ENCODE measurements at regions not wholly inside any gene's neighbourhood (a gene's known extent, or its start where the extent isn't known, plus 50 kb on each side); places are given as distances from the start of the nearest gene placed in this dataset.
A peak's percentile ranks its signal among the peaks of the same experiment; 100 is the strongest.

GRCh38 chr5:56339732-56340131 is 106.6 kb upstream of the ANKRD55 start:
- no peak for DNase-seq

GRCh38 chr5:56337715-56338319 is 104.7 kb upstream of the ANKRD55 start:
- DNase-seq, result no peak

GRCh38 chr5:56335212-56335611 is 102.1 kb upstream of the ANKRD55 start:
- no peak for DNase-seq

- DNase-seq, result no peak
These were observed 97.7 kb upstream of the ANKRD55 start for GRCh38 chr5:56330806-56331205.

- no peak for DNase-seq
These were observed 97.0 kb upstream of the ANKRD55 start for GRCh38 chr5:56330167-56330566.

GRCh38 chr5:56329652-56330051 is 96.5 kb upstream of the ANKRD55 start:
- DNase-seq, result peak; percentile 11

GRCh38 chr5:56328753-56329560 is 95.8 kb upstream of the ANKRD55 start:
- peak; percentile 74 for DNase-seq

GRCh38 chr5:56327809-56328208 is 94.7 kb upstream of the ANKRD55 start:
- DNase-seq, result peak; percentile 84

GRCh38 chr5:56326770-56327169 is 93.6 kb upstream of the ANKRD55 start:
- no peak for DNase-seq

- no peak for DNase-seq
These were observed 93.0 kb upstream of the ANKRD55 start for GRCh38 chr5:56326116-56326515.

- DNase-seq, result no peak
These were observed 91.9 kb upstream of the ANKRD55 start for GRCh38 chr5:56325039-56325438.

GRCh38 chr5:56323505-56323904 is 90.4 kb upstream of the ANKRD55 start:
- DNase-seq, result peak; percentile 33

- DNase-seq, result no peak
These were observed 89.5 kb upstream of the ANKRD55 start for GRCh38 chr5:56322592-56322991.

GRCh38 chr5:56321236-56321881 is 88.2 kb upstream of the ANKRD55 start:
- peak; percentile 57 for DNase-seq

GRCh38 chr5:56320686-56321085 is 87.6 kb upstream of the ANKRD55 start:
- no peak for DNase-seq

- no peak for DNase-seq
These were observed 86.5 kb upstream of the ANKRD55 start for GRCh38 chr5:56319526-56320181.

GRCh38 chr5:56317923-56318561 is 84.9 kb upstream of the ANKRD55 start:
- DNase-seq, result no peak

- no peak for DNase-seq
These were observed 83.3 kb upstream of the ANKRD55 start for GRCh38 chr5:56316299-56316994.

- DNase-seq, result peak; percentile 61
These were observed 81.4 kb upstream of the ANKRD55 start for GRCh38 chr5:56314529-56314928.

- DNase-seq, result no peak
These were observed 80.5 kb upstream of the ANKRD55 start for GRCh38 chr5:56313596-56313995.

GRCh38 chr5:56313004-56313531 is 79.9 kb upstream of the ANKRD55 start:
- DNase-seq, result peak; percentile 35

GRCh38 chr5:56311306-56311905 is 78.3 kb upstream of the ANKRD55 start:
- DNase-seq, result no peak

All from stimulated activated CD4-positive, alpha-beta T cell treated with anti-CD3 and anti-CD28 coated beads, Interleukin-4, amount 100 ng/mL, for 24 hours (primary cell).